HG03565 (cell line): ENCODE measurements at regions not wholly inside any gene's neighbourhood (a gene's known extent, or its start where the extent isn't known, plus 50 kb on each side); places are given as distances from the start of the nearest gene placed in this dataset.

Experiments
- ATAC-seq: cut with Tn5 transposase; IDR thresholded peaks from one replicate; pipeline ENCODE4 v1.9.1; 2021; ENCODE audit warnings: mild to moderate bottlenecking, moderate library complexity; ENCODE audit not compliant: unreplicated experiment

DNA sequence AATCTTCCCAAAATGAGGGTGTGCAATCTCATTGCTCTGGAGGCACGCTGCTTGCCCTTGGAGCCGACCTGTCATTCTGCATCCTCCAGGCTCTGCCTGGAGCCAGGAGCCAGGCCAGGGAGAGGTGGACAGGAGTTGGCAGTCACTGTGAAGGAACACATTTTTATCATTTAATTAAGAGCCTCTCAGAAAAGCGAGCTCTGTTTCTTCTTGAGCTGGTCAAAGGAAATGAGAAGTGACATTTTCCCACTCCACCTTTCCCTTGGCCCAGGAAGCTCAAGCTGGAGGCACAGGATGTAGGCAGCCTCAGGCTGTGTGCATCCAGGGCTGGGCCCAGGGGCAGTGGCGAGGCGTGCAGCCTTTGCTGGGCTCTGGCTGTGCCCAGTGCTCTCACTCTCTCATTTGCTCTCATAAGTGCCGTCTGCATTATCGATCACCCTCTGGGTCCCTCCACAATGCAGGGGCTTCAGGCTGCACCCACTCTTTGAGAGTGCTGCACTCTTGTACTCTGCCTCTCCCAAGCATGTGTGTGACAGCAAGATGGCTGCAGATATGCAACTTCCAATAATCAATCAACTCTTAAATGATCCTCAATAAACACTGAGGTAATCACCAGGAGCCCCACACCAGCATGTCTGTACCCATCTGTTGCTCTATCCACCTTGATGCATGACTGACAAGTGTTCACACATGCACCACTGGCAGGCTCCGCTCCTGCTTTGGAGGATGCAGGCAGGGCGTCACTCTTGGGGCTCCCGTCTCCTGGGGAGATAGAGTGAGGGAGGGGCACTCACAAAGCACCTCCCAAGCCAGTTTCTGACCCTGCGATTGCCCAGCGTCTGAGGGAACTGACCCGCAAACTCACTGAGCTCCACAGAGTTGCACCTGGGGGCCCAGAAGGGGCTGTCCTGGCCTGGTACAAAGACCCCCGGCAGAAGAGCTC is 171.4 kb downstream of the ZNF248 start:
- no peak for ATAC-seq

DNA sequence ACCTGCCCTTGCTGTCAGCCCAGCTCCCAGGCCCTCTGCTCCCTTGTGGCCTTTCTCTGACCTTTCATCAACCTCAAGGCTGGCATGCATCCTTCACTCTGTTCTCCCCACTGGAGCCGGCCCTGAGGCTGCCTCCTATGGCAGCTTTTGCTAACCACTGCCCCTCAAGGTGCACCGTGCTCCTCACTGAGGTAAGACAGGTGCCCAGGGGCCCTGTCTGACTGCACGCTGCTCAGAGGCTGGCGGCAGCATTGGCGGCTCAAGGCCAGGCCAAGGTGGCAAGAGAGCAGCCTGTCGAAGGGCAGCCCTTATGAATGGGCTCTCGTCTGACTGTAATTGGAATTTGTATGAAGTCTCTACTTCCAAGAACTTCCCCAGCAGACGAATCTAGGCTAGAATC is 172.6 kb downstream of the ZNF248 start:
- no peak for ATAC-seq

DNA sequence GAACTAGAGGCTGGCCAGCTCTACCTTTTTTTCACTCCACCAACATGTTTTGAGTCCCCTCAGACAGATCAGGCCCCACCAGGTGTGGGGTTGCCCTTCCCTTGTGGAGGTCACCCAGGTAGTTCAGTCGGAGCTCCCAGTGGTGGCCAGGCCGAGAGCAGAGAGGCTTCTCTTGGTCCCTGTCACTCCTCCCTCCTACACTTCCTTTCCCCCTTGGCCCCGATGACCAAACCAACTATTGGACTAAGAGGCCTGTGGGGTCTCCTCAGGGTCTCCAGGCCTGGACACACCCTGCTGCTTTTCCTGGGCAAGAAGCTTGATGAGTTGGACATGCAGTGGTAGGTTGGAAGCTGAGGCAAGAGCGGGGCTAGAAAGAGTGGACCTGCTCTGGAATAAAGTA is 174.8 kb downstream of the ZNF248 start:
- ATAC-seq, result no peak

DNA sequence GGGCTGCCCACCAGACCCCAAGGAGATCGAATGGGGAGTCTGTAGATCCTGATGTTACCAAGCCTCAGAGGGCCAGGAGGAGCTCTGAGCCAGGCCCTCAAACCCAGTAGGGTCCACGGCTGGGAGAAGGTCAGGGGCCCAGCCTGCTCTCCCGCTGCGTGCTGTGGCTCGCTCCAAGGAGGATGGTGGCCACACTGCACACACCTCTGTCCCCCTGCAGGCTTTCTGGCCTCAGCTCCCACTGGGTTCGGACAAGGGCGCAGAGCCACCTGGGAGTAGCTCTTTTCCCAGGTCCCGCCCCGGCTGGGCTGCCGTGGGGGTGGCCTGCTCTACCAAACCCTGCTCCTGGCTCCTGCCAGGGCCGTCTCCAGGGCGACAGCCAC is 175.8 kb downstream of the ZNF248 start:
- no peak for ATAC-seq

DNA sequence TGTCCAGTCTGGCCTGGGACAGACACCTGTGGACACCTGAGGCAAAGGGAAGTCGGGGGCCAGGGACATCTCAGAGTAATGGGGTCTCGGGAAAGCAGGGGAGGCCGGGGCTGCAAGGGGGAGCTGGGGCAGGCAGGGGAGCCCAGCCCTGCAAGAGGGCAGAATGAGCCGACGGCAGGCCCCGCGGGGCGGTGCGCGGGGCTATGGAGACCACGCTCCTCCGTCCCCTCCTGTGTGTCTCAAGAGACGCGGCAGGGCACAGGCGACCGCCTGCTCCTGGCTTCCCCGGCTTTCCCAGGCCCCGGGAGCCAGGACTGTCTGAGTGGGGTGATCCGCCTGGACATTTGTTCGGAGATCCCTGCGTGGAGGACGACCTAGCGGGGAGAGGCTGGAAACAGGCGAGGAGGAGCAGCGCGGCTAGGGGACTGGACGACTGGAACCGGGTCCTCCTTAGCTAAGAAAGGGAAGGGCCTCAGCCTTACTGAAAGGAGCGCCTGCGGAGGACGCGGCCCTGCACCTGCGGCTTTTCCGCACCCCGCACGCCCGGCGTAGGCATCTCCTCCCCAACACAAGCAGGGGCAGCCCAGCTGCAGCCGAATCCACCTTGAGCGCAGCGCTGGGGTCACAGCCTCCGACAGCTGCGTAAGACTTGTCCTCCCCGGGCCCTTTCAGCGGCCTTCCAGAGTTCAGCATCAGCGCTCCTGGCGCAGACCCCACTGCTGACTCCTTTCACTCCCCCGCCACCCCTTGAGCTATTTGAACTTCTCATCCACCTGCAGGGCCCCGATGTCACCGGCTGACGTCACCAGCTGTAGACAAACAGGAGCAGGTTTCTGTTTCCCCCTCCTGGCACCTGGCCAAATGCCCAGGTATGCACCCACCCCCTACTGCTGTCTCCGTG is 176.4 kb downstream of the ZNF248 start:
- no peak for ATAC-seq

DNA sequence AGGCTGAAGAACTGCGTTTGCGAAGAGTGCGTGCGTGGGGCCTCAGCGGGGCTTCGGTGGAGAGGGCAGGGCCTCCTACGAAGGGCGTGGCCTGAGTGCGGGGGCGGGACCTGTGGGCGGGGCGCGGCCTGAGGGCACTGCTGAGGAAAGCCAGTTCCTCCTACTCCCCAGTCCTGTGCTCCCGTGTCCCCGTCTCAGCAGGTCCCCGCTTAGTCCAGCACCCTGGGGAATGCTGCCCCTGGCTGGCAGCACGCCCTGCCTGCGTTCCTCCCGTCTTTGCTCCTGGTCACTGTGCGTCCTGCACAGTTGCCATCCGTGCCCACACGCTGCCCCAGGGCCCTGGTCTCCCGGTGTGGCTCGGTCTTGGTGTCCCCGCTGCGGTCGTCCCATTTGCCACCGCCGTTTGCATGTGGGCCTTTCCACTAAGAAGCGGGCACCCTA is 177.1 kb downstream of the ZNF248 start:
- no peak for ATAC-seq

DNA sequence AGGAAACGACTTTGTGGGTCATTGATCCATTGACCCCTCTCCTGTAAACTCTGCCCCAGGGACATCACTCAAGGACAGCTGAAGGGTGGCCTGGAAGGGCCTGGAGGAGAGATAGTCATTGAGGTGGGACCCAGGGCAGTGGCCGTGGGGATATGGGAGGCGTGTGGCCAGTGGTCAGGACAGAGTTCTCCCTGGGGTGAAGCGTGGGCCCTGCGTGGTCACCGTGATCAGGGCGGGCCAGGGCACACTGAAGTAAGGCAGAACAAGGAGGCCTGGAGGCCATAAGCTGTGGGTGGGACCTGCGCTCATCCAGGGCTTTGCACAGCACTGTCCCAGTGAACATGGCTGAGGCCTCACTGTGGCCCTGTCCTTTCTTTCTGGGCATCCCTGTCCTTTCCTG is 177.9 kb downstream of the ZNF248 start:
- no peak for ATAC-seq

DNA sequence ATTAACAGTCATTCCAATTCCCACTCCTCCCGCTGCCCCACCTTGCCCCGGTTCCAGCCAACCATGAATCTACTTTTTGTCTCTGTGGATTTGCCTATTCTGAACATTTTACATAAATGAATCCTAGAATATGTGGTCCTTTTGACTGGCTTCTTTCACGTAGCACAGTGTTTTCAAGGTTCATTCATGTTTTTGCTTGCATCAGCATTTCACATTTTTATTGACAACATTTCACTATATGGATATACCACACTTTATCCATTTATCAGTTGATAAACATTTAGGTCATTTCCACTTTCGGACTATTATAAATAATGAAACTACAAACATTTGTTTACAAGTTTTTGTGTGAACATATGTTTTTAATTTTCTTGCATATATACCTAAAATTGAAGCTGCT is 182.0 kb downstream of the ZNF248 start:
- ATAC-seq, result no peak

DNA sequence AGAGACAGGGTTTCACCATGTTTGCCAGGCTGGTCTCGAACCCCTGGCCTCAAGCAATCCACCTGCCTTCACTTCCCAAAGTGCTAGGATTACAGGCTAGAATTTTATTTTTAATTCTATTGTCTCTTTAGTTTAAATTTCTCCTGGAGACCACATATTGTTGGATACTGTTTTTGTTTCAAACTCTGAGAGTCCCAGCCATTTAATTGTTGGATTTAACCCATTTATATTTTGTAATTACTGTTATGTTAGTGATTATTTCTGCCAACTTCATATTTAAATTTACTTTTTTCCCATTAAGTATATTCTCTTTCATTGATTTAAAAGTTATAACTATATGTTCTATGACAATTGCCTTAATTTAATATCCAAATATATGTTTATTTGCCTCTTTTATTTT is 185.6 kb downstream of the ZNF248 start:
- ATAC-seq, result no peak

DNA sequence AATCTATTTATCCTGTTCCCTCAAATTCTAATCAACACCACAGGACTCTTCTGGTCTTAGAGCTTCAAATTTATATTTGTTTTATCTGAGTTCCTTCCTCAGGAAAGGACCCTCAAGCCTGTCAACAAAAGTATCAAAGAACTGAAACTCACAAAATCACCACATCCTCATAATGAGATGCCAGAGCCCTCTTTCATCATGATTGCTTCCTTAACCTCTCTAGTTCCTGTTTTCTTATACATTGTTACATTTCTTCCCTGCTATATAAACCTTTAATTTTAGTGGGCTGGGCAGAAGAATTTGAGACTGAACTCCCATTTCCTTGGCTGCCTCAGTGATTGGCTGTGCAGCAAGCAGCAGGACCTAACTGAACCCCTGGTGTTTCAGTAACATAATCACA is 189.7 kb downstream of the ZNF248 start:
- no peak for ATAC-seq

DNA sequence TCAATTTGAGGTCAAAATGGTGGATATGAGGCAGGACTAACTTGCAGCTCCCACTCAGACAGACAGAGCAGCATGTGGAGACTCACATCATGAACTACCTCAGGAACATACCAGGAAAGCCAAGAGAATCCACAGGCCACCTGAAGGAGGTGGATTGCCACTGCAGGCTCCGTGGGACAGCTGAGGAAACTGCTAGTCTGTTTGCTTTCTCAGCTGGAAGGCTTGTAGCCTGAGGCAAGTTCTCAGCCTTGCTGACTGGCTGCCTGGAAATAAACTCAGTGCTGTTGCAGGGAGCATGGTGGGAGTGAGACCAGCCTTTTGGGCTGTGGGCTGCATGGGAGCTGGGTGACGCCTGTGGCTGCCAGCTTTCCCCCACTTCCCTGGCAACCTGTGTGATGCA is 202.9 kb downstream of the ZNF248 start:
- ATAC-seq, result no peak

DNA sequence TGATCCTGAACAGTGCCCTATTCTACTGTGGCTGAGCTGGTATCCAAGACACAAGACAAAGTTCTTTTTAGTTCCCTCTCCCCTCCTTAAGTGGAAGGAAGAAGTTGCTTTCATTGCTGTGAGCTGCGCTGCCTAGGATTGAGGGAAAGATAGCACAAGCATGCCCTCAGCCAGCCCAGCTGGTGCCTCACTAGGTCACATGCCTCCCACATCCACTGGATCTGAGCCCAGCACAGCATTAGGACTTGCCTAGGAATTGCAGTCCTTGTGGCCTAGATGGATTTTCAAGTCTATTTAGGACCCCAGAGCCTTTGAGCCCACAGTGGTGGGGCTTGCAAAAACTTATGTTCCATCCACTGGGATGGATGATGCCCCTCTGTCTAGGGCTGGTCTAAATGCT is 214.2 kb downstream of the ZNF248 start:
- ATAC-seq, result no peak

DNA sequence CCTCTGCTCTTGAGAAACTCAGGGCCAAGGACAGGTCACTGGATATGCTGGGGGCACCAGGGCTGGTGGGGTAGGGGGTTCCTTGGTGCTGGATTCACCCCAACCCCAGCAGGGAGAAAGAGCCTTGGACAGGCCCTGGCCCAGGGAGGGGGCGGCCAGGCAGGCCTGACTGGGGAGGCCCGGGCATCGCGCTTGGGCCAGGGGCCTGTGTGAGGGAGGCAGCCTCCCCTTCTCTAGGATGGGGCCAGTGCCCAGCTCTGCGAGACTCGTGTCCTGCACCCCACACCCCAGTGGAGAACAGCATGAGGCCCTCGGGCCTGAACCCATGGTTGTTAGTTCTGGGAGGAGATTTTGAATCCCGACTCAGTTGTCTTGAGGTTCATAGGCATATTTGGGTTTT is 217.1 kb downstream of the ZNF248 start:
- no peak for ATAC-seq

DNA sequence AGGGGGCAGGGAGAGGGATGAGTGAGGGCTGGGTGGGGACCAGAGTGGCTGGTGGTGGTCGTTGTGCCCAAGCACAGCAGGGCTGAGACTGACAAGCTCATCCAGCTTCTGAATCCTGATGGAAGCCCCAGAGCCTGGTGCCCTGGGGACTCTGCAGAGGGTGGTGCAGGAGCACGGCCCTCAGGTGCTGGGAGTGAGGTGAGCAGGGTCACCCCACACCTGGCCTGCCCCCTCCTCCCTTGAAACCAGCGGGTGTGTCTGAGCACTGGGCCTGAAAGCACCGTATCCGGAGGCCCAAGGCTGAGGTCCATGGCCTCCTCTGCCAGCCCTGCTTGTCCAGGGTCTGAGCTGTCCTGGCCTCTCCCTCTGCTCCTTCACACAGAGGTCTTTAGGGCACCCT is 218.2 kb downstream of the ZNF248 start:
- no peak for ATAC-seq

DNA sequence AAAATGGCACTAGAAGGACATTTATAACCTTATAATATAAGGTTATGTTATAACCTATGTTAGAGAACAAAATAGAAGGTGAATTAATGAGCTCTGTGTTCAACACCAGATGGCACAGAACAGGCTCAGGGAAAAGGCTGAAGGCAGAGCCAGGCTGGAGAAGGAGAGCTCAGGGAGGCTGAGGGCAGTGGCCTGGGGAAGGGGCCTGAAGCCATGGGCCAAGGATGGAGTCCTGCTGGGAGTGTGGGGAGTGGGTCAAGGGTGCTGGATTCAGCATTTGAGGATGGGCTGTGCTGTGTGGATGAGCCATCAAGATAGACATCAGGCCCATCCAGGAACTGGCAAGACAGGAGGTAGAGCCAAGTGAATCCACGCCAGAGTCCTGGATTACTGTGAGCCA is 218.8 kb downstream of the ZNF248 start:
- no peak for ATAC-seq

DNA sequence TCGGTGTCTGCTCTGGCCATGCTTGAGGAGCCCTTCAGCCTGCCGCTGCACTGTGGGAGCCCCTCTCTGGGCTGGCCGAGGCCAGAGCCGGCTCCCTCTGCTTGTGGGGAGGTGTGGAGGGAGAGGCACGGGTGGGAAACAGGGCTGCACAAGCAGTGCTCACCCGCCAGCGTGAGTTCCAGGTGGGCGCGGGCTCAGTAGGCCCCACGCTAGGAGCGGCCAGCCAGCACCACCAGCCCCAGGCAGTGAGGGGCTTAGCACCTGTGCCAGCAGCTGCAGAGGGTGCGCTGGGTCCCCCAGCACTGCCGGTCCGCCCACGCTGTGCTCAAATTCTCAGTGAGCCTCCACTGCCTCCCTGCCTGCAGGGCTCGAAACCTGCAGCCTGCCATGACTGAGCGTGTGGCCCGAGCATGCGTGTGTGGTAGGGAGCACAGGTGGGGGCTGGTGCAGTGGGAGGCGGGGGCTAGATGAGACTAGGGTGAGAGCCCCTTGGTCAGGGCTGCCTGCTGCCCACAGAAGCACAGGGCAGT is 223.0 kb downstream of the ZNF248 start:
- no peak for ATAC-seq

DNA sequence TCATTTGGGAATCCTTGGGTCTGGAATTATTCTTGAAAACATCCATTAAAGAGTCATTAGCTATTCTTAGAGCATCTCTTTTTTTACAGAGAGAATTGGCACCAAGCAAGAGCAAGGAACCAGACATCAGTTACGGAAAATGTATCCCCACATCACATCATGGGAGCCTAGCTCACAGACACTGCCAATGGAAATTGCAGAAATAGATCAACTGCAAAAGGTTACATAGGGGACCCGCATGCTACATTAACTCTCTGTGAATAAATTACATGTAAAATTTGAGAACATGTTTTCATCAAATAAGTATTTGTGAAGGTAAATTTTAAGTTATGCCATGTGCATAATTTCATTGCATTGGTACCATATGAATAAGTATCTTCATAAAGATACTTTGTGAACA is 224.8 kb downstream of the ZNF248 start:
- ATAC-seq, result no peak

DNA sequence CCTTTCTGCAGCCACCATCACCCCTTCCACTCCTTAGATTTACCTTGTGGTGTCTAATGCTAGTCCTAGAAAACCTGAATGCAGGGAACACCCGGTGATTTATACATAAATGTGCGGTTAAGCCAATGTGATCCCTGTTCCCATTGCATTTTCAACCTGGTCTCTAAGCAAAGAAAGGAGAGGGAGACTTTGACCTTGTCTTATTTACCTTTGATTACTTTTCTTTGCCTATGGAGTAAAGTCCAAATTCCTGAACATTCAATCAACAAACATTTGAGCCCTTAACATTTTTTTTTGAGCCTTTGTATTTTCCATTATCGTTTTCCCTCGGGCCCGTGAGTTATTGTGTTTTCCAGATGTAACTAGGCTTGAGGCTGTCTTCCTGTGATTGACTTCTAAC is 233.9 kb downstream of the ZNF248 start:
- ATAC-seq, result no peak

DNA sequence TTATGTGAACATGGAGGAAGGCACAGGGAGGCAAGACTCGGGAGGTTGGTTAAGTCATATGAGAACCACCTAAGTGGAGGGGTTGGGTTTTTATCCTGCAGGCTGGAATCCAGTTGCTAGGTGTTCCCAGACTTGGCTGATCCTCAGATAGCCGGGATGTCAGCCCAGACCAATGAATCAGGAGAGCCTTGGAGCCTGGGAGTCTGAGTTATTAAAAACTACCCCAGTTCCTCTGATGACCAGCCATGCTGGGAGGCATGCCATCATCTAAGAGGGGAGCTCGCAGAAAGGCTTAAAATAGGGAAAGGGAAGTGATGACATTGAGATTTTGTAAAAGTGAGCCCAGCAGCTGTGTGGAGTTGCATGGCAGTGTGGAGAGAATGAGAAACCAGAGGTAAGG is 238.1 kb downstream of the ZNF248 start:
- ATAC-seq, result no peak

DNA sequence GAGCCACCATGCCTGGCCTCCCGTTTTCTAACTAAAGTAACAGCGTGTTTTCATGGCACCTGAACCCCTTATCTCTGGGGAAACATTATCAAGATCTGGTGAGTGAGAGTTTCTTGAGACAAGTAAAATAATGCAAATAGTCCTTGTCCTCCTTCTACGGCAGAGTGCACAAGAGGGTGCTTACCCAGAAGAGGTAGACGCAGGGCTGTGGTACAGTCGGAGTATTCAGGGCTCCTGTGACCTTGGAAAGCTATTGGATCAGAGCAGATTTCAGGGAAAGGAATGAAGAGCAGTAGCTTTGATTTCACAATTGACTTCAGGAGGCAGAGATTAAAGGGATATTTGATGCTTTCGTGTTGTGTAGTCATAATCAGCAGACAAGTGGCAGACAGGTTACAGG is 269.1 kb downstream of the ZNF248 start:
- ATAC-seq, result no peak

DNA sequence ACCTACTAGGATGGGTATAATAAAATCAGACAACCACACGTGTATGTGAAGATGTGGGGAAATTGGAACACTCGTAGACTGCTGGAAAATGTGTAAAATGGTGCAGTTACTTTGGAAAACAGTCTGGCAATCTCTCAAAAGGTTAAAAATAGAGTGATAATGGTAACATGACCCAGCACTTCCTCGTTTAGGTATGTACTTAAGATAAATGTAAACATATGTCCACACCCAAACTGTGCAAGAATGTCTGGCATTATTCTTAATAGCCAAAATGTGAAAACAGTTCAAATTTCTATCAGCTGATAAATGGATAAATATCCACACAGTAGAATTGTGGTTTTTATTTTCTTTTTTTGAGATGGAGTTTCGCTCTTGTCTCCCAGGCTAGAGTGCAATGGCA is 272.8 kb downstream of the ZNF248 start:
- no peak for ATAC-seq

DNA sequence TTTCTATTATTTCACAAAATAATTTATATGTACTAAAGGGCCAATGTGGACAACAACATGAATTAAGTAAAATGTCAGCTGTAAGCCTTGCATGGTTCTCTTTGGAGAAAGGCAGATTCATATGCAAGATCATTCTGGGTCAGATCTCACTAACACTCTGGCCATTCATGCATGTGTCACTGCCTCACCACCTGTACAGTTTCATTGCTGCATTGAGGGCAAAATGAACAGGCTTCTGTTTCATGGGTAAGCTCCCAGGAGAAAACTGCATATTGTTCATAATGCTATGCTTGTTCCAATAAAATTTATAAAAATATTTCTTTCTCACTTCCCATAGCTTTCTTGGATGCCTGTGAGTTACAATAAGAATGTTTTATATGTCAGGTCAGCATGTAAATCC is 275.2 kb downstream of the ZNF248 start:
- ATAC-seq, result no peak
